Fibroblast of pulmonary artery (primary cell): ENCODE measurements at regions not wholly inside any gene's neighbourhood (a gene's known extent, or its start where the extent isn't known, plus 50 kb on each side); places are given as distances from the start of the nearest gene placed in this dataset.

ENCODE experiments used
- DNase-seq: peaks from one replicate; pipeline ENCODE4 v3.0.0-alpha.2; 2010; ENCODE audit warnings: low read depth
- H3K4me3 ChIP-seq: replicated peaks from 2 replicates; pipeline ENCODE4 v1.5.1; 2011; ENCODE audit warnings: low read depth, mild to moderate bottlenecking, control low read depth, low read length, moderate library complexity
- TF ChIP-seq, protein P1 (sequence below): IDR thresholded peaks from 2 replicates; pipeline ENCODE4 v1.5.1; 2011; ENCODE audit warnings: mild to moderate bottlenecking, control low read depth, low read length, inconsistent platforms; ENCODE audit errors: missing control alignments

DNA sequence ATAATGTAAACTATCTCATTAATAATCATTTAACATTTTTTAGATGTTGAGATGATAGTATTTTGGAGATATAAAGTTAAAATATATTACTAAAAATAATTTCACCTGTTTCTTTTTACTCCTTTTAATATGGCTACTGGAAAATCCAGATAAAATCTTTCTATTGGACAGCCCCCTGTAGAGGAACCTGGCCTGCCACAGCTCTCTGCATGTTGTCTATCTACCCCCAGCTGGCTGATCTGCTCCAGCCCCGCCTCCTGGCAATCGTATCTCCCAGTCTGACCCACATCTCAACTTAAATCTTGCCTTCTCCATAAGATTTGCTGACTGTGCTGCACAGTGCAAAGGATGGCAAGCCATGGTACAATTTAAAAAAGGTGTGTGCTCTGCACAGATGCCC is 182.8 kb downstream of the SIPA1L2 start:
- TF ChIP-seq, protein P1, sequence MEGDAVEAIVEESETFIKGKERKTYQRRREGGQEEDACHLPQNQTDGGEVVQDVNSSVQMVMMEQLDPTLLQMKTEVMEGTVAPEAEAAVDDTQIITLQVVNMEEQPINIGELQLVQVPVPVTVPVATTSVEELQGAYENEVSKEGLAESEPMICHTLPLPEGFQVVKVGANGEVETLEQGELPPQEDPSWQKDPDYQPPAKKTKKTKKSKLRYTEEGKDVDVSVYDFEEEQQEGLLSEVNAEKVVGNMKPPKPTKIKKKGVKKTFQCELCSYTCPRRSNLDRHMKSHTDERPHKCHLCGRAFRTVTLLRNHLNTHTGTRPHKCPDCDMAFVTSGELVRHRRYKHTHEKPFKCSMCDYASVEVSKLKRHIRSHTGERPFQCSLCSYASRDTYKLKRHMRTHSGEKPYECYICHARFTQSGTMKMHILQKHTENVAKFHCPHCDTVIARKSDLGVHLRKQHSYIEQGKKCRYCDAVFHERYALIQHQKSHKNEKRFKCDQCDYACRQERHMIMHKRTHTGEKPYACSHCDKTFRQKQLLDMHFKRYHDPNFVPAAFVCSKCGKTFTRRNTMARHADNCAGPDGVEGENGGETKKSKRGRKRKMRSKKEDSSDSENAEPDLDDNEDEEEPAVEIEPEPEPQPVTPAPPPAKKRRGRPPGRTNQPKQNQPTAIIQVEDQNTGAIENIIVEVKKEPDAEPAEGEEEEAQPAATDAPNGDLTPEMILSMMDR = no peak
- DNase-seq = no peak
- H3K4me3 ChIP-seq = no peak overlapping the region

DNA sequence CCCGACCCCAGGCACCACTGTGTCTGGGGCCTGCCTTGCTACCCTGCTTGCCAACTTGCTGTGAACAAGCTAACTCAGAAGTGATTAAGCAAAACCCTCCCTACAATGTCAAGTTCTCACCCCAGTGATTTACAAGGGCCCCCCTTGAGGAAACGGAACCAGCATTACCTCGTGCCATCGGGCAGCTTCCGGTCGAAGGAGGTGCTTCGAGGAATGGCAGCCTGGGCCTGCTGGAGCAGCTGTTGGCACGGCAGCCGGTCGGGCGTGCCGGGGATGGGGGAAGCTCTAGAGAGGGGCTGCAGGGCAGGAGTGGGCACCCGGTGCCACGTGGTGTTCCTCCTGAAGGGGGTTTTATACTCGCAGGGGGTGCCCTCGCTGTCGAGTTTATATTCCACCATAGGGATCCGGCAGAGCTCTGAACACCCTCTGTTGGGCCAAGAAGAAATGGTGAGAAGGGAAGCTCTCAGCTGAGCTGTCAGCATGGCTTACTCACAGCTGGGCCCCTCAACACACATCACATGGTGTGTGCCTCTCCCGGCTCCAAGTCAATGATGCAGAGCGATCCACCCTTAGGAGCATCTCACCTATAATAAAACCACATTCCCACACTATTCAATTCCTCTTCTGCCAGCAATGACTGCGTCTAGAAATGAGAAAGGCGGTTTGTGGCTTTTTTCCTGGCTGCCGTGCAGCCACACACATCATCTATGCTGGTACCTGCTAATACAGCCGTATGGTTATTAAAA is 184.4 kb downstream of the SIPA1L2 start:
- TF ChIP-seq, protein P1 = no peak
- no peak overlapping the region for H3K4me3 ChIP-seq
- no peak for DNase-seq

DNA sequence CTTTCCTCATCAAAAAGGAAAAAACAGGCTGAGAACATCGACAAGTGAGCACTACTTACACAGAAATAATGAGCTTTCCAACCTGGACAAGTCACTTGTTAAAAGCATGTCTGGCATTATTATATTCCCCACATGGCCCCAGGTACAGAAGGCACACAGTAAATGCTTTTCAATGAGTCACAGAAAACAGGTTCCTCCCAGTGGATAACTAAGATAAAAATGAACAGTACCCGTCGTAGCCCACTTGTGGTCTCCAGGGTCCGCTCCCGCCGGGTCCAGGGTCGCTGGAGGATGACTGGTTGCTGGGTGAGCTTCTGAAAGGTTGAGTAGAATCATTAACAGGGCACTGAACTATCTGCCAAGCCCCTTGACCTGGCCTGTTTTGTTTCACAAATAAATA is 186.6 kb downstream of the SIPA1L2 start:
- TF ChIP-seq, protein P1 = no peak
- DNase-seq = no peak
- H3K4me3 ChIP-seq = no peak overlapping the region

DNA sequence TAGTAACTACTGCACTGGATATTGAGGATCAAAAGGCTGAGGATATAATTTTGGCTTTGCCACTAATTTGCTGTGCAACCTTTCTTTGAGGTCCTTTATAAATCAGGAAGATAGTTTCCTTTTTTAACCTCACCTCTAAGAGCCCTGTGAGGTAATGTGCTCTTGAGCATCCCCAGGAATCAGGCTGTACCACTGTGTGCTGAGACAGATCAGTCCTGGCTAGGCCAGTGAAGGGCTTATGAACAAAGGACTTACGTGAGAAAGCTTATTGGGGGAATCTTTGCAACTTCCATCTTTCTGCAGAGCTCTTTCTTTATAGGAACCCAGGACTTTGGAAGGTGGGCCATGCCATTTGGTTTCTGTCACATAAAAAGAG is 188.9 kb downstream of the SIPA1L2 start:
- DNase-seq = no peak
- H3K4me3 ChIP-seq = no peak overlapping the region
- TF ChIP-seq, protein P1 = no peak

DNA sequence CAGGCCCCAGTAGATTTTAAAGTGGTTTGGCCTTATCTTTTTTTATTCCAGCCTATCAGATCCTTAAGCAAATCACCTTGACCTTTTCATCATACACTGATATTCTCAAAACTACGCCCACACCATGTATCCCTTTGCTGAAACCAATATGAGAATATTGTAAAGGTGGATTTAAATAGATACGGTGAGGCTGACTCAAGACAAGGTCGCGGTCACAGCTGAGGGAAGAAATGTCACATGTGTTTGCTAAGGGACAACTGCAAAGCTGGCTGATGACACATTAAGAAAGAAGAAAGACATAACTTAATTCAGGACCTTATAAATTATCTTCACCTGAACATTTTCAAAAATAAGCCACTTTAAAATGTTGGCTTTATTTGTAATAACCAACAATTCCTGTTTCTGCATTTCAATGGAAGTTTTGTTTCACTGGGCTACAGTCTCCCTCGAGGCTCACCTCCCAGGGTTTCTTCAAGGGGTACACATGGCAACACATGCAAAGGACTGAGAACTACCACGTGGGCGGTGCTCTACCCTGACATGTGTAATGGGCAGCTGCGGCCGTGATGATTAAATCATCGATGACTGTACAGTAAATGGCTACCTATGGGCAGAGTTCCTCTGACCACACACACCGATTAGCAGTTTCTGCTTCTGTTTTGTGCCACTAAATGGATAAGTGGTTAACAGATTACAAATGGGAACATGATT is 189.5 kb downstream of the SIPA1L2 start:
- H3K4me3 ChIP-seq = no peak overlapping the region
- TF ChIP-seq, protein P1 = no peak
- no peak for DNase-seq

DNA sequence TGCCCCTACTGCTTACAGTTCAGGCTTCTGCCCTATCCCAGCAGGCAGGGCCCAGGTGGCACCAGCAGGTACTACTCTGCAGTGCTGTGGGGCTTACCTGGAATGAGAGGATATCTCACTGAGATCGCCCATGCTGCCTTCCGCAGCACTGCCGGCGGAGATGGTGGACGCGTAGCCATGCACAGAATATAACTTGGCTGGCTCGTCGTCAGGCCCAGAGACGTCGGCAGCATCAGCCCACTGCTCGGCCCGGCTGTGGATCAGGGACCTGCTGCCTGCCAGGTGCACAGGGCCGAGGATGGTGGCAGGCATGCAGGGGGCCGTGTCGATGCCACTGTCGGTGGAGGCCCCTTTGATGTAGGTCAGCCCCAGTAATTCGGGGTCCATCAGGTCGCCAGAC is 190.9 kb downstream of the SIPA1L2 start:
- H3K4me3 ChIP-seq = no peak overlapping the region
- no peak for DNase-seq
- TF ChIP-seq, protein P1 = no peak
